HG03097 (cell line): ENCODE measurements at regions not wholly inside any gene's neighbourhood (a gene's known extent, or its start where the extent isn't known, plus 50 kb on each side); places are given as distances from the start of the nearest gene placed in this dataset.
"Not testable (repeated sequence)": the region's sequence is repeated elsewhere in the genome, so short reads cannot be mapped to it uniquely, and the experiment has no call there.

ENCODE experiments used
- ATAC-seq: cut with Tn5 transposase; IDR thresholded peaks from one replicate; pipeline ENCODE4 v1.9.1; 2021; ENCODE audit not compliant: unreplicated experiment, low FRiP score

GRCh38 chr15:93973287-93973686, 258.1 kb upstream of the MCTP2 start:
- ATAC-seq, result no peak

GRCh38 chr15:93968773-93969172, 262.6 kb upstream of the MCTP2 start:
- ATAC-seq, result no peak

GRCh38 chr15:93965304-93965908, 266.0 kb upstream of the MCTP2 start:
- no peak for ATAC-seq

- no peak for ATAC-seq
These were observed 276.3 kb upstream of the MCTP2 start for GRCh38 chr15:93954985-93955571.

- no peak for ATAC-seq
These were observed 282.6 kb upstream of the MCTP2 start for GRCh38 chr15:93948726-93949125.

GRCh38 chr15:93943586-93943985, 287.8 kb upstream of the MCTP2 start:
- no peak for ATAC-seq

GRCh38 chr15:93942269-93942694, 289.1 kb upstream of the MCTP2 start:
- ATAC-seq, result no peak

- ATAC-seq, result no peak
These were observed 289.7 kb upstream of the MCTP2 start for GRCh38 chr15:93941697-93942096.

GRCh38 chr15:93940226-93940625, 291.1 kb upstream of the MCTP2 start:
- ATAC-seq, result no peak

- peak; percentile 83 for ATAC-seq
These were observed 299.1 kb upstream of the MCTP2 start for GRCh38 chr15:93932164-93932776.

GRCh38 chr15:93929375-93930094, 301.8 kb upstream of the MCTP2 start:
- ATAC-seq, result no peak

GRCh38 chr15:93920204-93920603, 311.2 kb upstream of the MCTP2 start:
- no peak for ATAC-seq

- not testable (repeated sequence) for ATAC-seq
These were observed 312.6 kb upstream of the MCTP2 start for GRCh38 chr15:93918801-93919200.

GRCh38 chr15:93917181-93917580, 314.2 kb upstream of the MCTP2 start:
- ATAC-seq, result no peak

GRCh38 chr15:93913871-93914270, 317.5 kb upstream of the MCTP2 start:
- ATAC-seq, result no peak

- no peak for ATAC-seq
These were observed 318.1 kb upstream of the MCTP2 start for GRCh38 chr15:93913310-93913709.

- ATAC-seq, result no peak
These were observed 330.6 kb upstream of the MCTP2 start for GRCh38 chr15:93900476-93901400.

GRCh38 chr15:93899817-93900216, 331.5 kb upstream of the MCTP2 start:
- ATAC-seq, result no peak

GRCh38 chr15:93897377-93897776, 334.0 kb upstream of the MCTP2 start:
- ATAC-seq, result no peak

- ATAC-seq, result no peak
These were observed 335.2 kb upstream of the MCTP2 start for GRCh38 chr15:93895976-93896770.
